Uterus (tissue), 3 donors: ENCODE measurements at regions not wholly inside any gene's neighbourhood (a gene's known extent, or its start where the extent isn't known, plus 50 kb on each side); places are given as distances from the start of the nearest gene placed in this dataset.

Experiments used
- DNase-seq, 2 donors: peaks; one replicate each; pipeline ENCODE4 v3.0.0-alpha.2; 2019 to 2020
- H3K27ac ChIP-seq, 2 donors: fragments of 200-600 bp; sonication (generic); 1 replicate in 1 of 2; 2 replicates in 1 of 2; pipeline ENCODE4 v1.5.1; 2016 to 2018
- H3K27me3 ChIP-seq, 2 donors: fragments of 200-600 bp; sonication (generic); one replicate each; pipeline ENCODE4 v1.5.1; 2018 to 2019; ENCODE audit warnings: control low read depth in 1 of 2
- H3K36me3 ChIP-seq, 2 donors: fragments of 200-600 bp; sonication (generic); one replicate each; pipeline ENCODE4 v1.5.1; 2019; ENCODE audit warnings: control low read depth in 1 of 2
- H3K4me1 ChIP-seq, 2 donors: fragments of 200-600 bp; sonication (generic); one replicate each; pipeline ENCODE4 v1.5.1; 2018 to 2019; ENCODE audit warnings: control low read depth in 1 of 2
- H3K4me3 ChIP-seq, 2 donors: fragments of 200-600 bp; sonication (generic); 1 replicate in 1 of 2; 2 replicates in 1 of 2; pipeline ENCODE4 v1.5.1; 2018 to 2019; ENCODE audit warnings: mild to moderate bottlenecking in 1 of 2
- H3K9me3 ChIP-seq, 2 donors: fragments of 200-600 bp; sonication (generic); one replicate each; pipeline ENCODE4 v1.5.1; 2019; ENCODE audit warnings: control low read depth in 1 of 2
- POLR2A ChIP-seq, 2 donors: fragments of 450-650 bp; IDR thresholded peaks; one replicate each; pipeline ENCODE4 v1.6.1; 2016; ENCODE audit warnings: antibody characterized with exemption in 2 of 2, mild to moderate bottlenecking in 1 of 2, moderate library complexity in 1 of 2
- intact Hi-C: fragments of 100-400 bp; cut with DNase I; formaldehyde crosslinking; loops from one replicate; pipeline ENCODE4 v1.15.1; 2023; ENCODE audit warnings: low total_unique reads
- TF ChIP-seq, protein P1 (sequence below), 4 experiments: fragments of 200-600 bp in 2 of 4; fragments of 450-650 bp in 2 of 4; sonication (generic) in 2 of 4; IDR thresholded peaks; one replicate each; pipeline ENCODE4 v1.5.1; 2016 to 2019; ENCODE audit warnings: antibody characterized with exemption in 4 of 4, mild to moderate bottlenecking in 2 of 4, moderate library complexity in 1 of 4
- donor health status: DM: yes; HTN: yes; CAD: no.

DNA sequence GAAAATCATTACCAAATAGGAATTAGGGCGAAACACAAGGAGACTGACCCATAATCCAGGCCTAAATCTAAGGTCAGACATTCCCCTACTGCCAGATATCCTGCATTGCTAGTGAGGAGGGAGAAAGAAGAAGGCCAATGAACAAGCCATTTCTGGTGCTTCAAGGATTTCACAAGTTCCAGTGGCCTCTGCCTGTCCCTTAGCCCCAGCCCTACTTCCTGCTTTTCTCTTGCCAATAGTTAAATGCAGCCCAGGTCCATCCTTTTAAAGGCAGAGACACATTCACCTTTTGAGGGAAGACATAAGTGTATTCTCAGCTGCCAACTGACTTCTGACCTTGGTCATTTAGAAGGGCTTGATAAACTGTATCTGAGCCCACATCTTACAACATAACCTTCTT lies 135.8 kb downstream of the ZNF621 start:
- no peak for TF ChIP-seq POLR2A (IDR thresholded peaks at IDR 0.05)
- TF ChIP-seq, protein P1, sequence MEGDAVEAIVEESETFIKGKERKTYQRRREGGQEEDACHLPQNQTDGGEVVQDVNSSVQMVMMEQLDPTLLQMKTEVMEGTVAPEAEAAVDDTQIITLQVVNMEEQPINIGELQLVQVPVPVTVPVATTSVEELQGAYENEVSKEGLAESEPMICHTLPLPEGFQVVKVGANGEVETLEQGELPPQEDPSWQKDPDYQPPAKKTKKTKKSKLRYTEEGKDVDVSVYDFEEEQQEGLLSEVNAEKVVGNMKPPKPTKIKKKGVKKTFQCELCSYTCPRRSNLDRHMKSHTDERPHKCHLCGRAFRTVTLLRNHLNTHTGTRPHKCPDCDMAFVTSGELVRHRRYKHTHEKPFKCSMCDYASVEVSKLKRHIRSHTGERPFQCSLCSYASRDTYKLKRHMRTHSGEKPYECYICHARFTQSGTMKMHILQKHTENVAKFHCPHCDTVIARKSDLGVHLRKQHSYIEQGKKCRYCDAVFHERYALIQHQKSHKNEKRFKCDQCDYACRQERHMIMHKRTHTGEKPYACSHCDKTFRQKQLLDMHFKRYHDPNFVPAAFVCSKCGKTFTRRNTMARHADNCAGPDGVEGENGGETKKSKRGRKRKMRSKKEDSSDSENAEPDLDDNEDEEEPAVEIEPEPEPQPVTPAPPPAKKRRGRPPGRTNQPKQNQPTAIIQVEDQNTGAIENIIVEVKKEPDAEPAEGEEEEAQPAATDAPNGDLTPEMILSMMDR (IDR thresholded peaks at IDR 0.05) = no peak
- intact Hi-C loops = no loop called here
- no peaks in the 10 kb centered on the region for H3K9me3 ChIP-seq
- H3K36me3 ChIP-seq = no peaks in the 10 kb centered on the region
- no peak overlapping the region for H3K27ac ChIP-seq
- no peak for DNase-seq
- H3K4me1 ChIP-seq = no peaks in the 10 kb centered on the region
- H3K4me3 ChIP-seq = no peak overlapping the region
- no peaks in the 10 kb centered on the region for H3K27me3 ChIP-seq

DNA sequence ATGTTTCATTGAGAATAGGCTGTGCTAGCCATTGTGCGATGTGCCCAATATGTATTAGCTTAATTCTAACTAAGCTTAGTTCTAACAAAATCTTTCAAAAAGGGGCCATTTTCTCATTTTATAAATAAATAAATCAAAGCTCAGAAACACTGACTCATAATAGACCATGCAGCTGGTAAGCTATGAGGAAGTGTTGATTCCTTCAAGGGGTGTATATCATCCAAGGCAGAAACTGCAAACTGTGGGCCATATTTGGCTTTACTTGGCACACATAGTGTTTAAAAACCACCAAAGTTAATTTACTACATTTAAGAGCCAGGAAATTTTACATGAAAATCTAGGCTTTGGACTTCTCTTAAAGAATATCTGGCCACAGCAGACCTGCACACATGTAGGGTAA lies 136.5 kb downstream of the ZNF621 start:
- Histone ChIP-seq H3K4me1 (no peaks in the 10 kb centered on the region), H3K36me3 (no peaks in the 10 kb centered on the region), H3K4me3 (no peak overlapping the region), H3K27ac (no peak overlapping the region), H3K27me3 (no peaks in the 10 kb centered on the region), H3K9me3 (no peaks in the 10 kb centered on the region)
- TF ChIP-seq, protein P1 (IDR thresholded peaks at IDR 0.05) = no peak
- TF ChIP-seq POLR2A (IDR thresholded peaks at IDR 0.05) = no peak
- intact Hi-C loops = no loop called here
- DNase-seq = no peak

DNA sequence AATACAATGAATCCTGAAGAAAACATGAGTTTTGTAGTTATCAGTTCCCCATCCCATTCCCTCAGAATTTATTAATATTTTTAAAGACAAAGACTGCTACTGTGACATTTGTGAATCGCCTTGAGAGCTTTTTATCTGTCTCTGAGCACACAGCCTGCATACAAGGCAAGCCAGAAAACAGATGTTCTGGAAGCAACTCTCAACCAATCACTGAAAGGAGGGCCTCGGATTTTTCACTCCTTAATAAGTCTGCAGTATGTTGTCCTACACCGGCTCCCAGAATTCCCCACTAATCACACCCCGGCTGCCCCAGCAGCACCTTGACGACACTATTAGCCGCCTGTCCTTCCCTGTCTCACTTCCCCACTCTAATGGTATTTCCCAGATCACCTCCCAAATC lies 138.5 kb downstream of the ZNF621 start:
- TF ChIP-seq, protein P1 (IDR thresholded peaks at IDR 0.05) = no peak
- no peak for TF ChIP-seq POLR2A (IDR thresholded peaks at IDR 0.05)
- DNase-seq = no peak
- no peak overlapping the region for H3K4me3 ChIP-seq
- intact Hi-C loops = no loop called here
- H3K4me1 ChIP-seq = no peaks in the 10 kb centered on the region
- no peaks in the 10 kb centered on the region for H3K9me3 ChIP-seq
- no peaks in the 10 kb centered on the region for H3K36me3 ChIP-seq
- no peaks in the 10 kb centered on the region for H3K27me3 ChIP-seq
- H3K27ac ChIP-seq = no peak overlapping the region

DNA sequence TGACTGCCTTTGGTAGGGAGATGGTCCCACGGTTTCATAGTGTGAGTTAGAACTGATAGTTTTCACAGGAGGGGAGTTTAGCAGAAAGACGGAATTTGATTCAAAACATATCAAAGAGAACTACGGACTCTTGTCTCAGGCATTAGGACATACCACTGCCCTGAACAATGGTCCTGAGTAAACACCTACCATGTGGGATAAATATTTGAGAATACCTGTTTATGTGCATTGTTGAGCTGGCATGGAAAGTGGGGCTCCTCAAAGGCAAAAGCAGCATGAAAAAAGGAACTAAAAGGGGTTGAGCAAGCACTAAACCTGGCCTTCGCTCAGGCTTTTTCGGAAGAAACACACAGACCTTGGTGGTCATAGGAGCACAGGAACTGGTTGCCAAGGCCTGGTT lies 144.4 kb downstream of the ZNF621 start:
- no peak for DNase-seq
- no peaks in the 10 kb centered on the region for H3K4me1 ChIP-seq
- H3K9me3 ChIP-seq = no peaks in the 10 kb centered on the region
- intact Hi-C loops = no loop called here
- H3K4me3 ChIP-seq = no peak overlapping the region
- no peak overlapping the region for H3K27ac ChIP-seq
- no peak for TF ChIP-seq POLR2A (IDR thresholded peaks at IDR 0.05)
- TF ChIP-seq, protein P1 (IDR thresholded peaks at IDR 0.05) = no peak
- no peaks in the 10 kb centered on the region for H3K27me3 ChIP-seq
- H3K36me3 ChIP-seq = no peaks in the 10 kb centered on the region

DNA sequence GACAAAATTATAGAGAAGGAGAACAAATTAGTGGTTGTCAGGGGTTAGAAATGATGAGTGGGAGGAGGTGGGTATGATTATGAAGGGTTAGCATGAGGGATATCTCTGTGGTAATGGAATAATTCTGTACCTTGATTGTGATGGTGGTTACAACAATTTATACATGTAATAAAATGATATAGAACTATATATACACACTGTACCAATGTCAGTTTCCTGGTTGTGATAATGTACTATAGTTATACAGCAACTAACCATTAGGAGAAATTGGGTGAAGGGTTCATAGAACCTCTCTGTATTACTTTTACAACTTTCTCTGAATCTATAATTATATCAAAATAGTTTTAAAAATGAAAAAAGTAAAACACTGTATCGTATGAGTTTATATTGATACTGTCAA lies 148.1 kb downstream of the ZNF621 start:
- intact Hi-C loops = no loop called here
- no peak overlapping the region for H3K4me3 ChIP-seq
- no peak for DNase-seq
- no peaks in the 10 kb centered on the region for H3K27me3 ChIP-seq
- no peak overlapping the region for H3K27ac ChIP-seq
- TF ChIP-seq, protein P1 (IDR thresholded peaks at IDR 0.05) = no peak
- TF ChIP-seq POLR2A (IDR thresholded peaks at IDR 0.05) = no peak
- H3K9me3 ChIP-seq = no peaks in the 10 kb centered on the region
- no peaks in the 10 kb centered on the region for H3K36me3 ChIP-seq
- no peaks in the 10 kb centered on the region for H3K4me1 ChIP-seq
